Stimulated activated CD4-positive, alpha-beta T cell treated with anti-CD3 and anti-CD28 coated beads, Interleukin-2, amount 100 ng/mL, for 4 hours (primary cell): ENCODE measurements at regions not wholly inside any gene's neighbourhood (a gene's known extent, or its start where the extent isn't known, plus 50 kb on each side); places are given as distances from the start of the nearest gene placed in this dataset.

Source experiments
- DNase-seq: peaks from one replicate; pipeline ENCODE4 v3.0.0-alpha.2; 2020; ENCODE audit warnings: low read depth

DNA sequence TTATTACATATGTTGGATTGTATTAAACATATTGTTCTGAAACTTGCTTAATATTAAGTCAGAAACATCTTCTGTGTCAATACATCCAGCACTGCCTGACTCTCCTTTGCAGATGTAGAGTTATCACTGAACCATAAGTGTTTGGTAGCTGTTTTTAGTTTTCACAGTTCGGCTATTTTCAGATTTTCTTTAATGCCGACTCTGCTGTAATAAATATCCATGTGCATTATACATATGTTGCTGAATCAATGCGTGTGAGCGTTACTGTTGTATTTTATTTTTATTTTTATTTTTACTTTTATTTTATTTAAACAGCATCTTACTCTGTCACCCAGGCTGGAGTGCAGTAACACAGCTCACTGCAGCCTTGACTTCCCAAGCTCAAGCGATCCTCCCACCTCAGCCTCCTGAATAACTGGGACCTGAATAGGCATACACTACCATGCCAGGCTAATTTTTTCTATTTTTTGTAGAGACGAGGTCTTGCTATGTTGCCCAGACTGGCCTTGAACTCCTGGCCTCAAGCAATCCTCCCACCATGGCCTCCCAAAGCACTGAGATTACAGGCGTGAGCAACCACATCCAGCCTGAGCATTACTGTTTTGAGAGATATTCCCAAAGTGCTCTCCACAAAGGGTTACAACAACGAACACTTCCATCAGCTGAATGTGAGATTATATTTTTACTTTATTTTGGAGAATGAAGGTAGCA lies 50.7 kb upstream of the NOCT start:
- DNase-seq, result no peak

DNA sequence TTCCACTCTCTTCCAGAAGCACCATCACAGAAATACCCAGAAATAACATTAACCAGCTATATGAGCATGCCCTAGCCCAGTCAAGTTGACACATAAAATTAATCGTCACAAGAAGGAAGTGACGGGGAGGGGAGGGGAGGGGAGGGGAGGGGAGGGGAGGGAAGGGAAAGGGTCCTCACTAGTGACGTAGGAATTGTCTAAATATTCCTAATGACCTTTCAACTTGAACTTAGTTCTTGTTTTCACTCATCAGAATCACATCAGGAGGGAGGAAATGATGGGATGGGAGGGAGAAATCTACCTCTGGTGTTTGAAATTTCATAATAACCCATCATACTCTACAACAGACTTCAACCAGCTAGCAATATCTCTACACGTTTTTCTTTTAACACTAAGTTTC lies 52.2 kb upstream of the NOCT start:
- no peak for DNase-seq

DNA sequence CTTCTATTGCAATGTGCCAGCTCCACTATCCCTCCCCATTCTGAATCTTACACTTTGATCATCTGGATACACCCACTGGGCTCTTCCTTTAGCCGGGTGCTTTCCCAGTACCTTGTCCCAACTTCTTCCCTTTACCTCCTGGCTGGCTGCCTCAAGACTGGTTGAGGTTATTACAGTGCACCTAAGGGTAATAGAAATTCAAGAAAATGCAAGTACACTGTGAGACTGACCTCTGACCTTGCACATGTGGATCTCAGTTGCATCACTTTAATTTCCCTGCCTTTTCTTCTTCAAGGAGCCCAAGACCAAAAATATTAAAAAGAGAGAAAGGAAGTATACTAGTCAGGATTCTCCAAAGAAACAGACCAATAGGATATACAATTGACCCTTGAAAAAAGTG lies 53.9 kb upstream of the NOCT start:
- no peak for DNase-seq

DNA sequence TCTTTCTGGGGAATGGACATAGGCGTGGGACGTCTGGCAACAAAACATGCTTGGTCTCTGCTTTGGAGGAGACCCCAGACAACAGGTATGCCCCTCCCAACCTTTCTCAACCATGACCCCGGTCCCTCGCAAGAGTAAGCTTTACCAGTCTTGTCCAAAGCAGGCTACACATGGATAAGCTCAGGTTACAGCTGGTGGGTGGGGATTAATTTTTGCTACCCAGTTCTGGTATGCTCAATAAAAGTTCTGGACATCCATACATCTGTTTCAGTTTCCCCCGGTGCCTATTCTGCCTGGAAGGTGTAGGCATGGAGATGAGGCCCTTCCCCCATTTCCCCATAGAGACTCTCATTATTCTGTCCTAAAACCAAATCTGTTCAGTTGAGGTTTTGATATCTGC lies 54.5 kb upstream of the NOCT start:
- no peak for DNase-seq

DNA sequence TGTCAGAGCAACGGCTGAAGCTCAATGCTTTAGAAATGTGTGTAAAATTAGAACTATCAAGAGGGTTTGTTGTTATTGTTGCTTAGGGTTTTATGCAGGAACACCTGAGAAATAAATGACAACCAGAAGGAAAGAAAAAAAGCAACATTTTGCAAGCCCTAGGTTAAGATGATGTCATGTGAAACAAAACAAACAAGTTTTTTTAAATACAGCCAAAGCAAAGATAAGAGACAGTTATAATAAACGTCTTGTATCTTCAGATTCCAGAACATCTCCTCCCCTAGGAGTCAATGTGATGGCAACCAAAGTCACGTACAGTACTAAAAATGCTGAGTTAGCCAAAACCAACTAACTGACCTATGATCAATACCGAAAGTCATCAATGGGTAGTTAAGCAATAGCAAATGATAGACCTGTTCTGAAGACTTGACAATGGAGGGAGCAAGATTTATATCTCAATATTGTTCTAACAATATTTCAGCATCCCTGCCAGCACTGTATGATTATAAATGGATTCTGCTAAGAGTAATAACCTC lies 55.3 kb upstream of the NOCT start:
- no peak for DNase-seq

DNA sequence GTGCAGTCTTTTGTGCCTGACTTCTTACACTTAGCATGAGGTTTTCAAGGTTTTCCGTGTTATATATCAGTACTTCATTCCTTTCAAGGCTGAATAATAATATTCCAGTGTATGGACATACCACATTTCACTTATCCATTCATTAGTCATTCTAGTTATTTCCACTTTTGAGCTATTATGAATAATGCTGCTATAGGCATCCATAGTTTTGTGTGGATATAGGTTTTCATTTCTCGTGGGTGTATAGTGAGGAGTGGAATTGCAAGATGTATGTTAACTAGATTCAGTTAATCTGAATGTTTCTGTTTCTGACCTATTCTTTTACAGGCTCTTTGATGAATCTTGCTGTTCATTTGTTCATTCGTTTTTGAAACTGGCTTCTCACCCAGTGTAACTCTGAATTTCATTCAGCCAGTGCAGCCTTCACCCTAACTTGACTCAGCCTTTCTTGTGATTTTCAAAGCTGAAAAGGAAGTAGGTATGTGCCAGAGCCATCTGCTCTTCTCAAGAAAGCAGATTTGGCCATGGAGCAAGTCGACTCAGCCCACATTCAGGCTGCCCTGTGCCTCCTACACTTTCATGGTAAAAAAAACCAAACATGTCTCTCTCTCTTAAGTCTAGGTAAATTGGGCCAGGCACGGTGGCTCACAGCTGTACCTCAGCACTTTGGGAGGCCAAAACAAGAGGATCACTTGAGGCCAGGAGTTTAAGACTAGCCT lies 56.3 kb upstream of the NOCT start:
- no peak for DNase-seq

DNA sequence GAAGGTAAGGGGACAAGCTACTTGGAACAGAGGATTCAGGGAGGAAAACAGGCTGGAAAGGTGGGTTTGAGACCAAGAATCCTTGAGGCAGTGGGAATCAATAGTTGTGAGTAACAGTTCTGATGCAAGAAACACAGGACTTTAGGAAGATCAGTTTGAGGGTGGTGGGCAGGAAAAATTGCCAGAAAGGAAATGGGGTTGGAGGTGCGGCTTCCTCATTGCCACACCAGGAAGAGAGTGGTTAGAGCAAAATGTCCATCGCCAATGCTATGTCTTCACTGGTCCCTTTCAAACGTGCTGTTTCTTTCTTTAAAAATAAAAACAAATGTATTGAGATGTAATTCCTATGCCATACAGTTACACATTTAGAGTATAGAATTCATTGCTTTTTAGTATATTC lies 57.1 kb upstream of the NOCT start:
- DNase-seq, result no peak

DNA sequence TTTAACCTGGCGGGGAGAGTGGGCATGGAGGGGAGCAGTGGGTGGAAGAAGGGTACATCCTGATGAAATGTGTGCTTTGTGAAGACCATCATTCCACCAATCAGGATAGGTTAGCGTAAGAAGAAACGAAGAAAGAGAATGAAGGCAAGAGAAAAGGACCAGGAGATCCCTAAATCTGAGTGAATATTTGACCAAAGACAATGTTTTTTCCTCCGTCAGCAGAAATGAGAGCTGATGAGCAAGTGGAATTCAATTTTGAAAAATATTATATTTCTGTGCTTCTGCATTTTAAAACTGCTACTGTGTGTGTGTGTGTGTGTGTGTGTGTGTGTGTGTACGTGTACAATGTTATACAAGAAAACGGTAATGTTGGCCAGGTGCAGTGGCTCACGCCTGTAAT lies 58.3 kb upstream of the NOCT start:
- DNase-seq, result no peak

DNA sequence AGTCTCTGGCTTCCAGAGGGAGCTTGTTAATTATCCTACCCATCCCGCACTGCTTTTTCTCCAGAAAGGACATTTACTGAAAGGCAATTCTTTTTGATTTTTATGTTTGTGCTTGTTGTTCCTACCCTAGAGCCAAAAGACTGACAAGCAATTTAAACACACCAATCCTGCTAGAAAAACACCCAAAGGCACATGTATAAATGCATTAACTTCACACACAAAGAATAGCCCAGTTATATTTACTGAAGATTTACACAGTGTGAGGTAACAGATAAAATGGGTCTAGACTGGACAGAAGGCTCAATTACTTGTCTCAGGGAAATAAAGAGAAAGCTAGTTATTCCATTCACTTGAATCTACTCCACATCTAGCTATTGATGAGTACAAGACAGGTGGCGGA lies 61.2 kb upstream of the NOCT start:
- DNase-seq, result no peak

DNA sequence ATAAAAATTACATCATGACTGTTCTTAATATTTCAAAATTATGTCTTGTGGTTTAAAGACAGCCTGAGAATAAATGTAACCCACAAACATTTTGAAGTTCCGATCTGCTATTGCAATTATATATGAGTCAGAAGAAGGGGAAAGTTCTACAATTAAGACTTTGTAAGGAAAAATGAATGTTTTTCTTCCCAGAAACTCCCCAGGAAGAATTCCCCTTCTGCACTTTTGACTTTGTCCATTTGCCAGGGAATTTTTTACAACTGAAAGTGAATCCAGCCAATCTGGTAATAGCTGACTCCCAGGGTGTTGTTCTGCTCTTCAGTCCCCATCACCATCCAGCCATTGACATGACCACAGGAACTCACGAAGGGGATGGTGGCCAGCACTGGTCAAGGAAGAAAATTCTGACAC lies 61.6 kb upstream of the NOCT start:
- DNase-seq, result no peak

DNA sequence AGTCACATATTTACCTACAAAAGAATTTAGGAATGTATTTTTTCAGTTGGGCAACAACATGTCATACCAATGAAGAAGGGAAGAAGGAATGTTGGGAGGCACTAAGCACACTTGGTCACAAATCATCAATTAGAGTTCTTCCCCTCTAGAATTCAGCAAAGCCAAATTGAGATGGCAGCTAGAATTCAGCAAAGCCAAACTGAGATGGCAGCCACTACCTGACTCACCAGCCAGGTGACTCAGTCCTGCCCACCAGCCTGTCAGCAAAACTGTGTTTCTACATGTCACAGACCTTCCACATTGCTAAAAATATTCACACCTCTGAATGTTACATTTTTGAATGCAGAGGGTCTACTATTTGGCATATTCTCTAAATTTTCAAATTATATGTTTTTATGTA lies 63.2 kb upstream of the NOCT start:
- peak; percentile 10 for DNase-seq

DNA sequence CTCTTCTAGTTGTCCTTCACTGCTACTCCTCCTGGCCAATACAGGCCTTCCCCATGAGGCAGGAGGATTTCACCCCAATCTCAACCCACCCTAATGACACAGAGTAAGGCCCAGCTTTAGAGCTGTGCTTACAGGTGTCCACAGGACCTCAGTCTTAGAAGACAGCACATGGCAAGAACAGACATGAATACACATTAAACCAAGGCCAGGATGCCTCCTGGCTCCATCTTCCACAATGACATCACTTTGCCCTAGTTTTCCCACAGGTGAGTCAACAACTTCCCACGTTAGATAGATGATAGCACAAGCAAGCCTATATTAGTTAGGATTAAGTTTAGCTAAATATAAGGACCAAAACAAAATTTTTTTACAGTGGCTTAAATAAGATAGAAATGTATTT lies 63.8 kb upstream of the NOCT start:
- no peak for DNase-seq

DNA sequence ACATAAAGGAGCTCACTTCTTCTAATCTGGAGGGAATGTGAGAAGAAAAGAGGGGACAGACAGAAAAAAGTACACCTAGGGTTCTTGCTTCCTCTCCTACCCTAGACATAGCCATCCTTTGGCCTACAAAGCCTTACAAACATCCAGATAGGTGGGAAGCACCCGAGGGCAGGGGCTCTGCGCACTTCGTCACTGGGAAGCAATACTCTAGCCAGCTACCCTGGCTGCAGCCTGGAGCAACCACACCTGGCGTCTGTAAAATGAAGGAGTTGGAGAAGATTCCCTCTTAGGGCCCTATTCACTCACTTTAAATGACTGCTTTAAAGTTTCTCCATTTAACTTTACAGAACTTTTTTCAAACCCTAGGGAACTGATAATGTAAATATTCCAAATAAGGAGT lies 65.7 kb upstream of the NOCT start:
- DNase-seq, result no peak

DNA sequence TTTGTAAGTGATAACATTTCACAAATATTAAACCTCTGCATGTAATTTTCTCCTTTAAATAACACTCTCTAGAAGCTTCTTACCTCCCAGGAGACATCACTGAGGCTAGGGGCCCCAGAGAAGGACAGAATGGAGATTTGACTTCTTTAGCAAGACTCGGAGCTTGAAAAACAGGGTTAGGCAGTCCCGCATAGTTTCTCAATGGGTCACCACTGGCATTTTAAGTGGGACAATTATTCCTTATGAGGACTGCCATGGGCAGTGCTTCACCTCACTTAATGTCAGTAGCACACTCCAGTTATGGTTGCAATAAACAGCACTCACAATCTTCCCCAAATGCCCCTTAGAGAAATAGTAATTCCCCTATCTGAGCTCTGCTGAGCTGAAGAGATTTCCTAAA lies 66.7 kb upstream of the NOCT start:
- no peak for DNase-seq

DNA sequence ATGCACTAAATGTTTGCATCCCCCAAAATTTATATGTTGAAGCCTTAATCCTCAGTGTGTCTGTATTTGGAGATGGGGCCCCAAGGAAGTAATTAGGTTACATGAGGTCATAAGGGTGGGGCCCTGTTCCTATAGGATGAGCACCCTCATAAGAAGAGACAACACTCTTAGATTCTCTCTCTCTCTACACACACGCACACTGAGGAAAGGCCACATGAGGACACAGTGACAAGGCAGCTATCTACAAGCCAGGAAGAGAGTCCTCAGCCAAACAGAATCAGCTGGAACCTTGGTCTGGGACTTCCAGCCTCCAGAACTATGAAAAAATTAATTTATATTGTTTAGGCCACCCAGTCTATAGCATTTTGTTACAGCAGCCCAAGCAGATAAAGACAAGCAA lies 69.3 kb upstream of the NOCT start:
- DNase-seq, result no peak

DNA sequence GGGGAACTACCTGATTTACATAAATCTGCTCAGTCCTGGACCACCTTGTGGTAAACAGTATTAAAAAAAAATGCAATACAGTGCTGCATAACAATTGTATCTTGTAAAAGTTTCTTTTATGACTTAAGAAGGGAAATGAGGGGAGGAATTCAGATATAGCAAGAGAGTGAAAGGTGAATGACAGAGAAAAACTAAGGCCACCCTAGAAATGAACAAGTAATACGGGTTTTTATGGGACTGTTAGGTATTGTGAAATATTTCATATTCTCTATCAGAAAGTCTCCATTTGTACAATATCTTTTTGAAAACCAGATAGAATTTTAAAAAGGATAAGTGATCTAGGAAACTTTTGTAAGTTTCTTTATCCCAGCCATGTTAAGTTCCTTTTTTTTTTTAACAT lies 69.7 kb upstream of the NOCT start:
- DNase-seq, result no peak

DNA sequence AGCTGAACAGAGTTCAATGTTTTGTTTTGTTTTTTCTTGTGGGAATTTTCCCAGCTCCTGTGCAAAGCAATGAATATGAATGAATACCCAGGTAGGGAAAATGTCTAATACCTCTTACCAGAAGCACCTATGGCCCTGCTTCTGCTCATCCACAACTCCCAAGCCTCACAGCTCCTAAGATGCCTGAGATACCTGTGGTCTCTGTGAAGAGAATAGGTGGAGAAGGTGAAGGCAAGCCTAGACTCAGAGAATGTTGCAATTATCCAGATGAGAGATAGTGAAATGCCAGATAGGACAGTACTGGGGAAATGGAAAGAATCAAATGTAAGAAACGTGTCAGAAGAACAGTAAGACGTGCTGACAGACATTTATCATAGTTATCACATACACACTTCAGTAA lies 70.2 kb upstream of the NOCT start:
- no peak for DNase-seq

DNA sequence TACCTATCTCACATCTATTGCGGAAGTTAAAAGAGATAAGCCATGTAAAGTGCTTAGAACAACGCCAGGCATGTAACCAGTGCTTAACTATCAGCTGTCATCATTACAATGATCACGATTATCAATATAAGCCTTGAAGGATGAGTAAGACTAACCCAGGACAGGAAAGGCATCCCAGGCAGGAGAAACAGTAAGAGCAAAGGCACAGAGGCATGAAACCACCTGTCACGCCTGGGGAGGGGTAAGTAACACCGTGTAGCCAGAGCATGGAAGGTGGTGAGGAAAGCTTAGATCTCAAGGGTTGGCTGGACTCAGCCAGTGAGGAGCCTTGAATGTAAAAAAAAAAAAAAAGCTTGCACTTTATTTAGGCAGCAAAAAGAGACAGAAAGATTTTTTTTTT lies 71.7 kb upstream of the NOCT start:
- DNase-seq, result no peak

DNA sequence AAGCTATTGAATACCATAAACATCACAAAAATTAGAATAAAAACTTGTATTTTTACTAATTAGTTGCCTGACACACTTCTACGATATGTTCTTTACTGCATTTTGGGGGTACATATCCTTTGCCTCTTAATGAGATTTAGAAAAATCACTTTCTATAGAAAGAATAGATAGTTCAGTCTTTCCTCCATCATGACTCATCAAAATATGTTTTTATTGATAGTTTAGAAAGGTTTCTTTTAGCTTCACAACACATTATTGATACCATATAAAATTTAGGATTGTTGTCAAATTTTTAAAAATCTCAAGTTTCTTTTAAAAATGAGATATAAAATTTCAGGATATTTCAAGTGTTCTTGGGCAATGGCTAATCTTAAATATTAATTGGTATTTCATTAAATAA lies 74.5 kb upstream of the NOCT start:
- no peak for DNase-seq

DNA sequence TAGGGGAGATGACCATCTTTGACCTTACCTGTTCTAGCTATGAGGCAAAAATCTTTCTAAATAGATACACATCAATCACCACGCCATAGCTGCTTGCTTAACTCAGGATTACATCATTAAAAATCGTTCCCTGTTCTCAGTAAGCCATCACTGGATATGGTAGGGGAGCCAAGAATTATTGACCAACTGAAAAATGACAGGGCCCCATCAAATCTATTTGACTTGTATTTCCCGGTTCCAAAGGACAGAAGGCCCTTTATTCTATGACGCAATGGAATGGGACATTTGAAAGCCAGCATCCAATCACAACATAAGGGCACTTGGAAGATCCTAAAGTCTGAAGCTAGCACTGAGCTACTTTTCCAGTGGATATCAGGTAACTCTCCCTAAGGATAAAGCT lies 75.6 kb upstream of the NOCT start:
- no peak for DNase-seq

DNA sequence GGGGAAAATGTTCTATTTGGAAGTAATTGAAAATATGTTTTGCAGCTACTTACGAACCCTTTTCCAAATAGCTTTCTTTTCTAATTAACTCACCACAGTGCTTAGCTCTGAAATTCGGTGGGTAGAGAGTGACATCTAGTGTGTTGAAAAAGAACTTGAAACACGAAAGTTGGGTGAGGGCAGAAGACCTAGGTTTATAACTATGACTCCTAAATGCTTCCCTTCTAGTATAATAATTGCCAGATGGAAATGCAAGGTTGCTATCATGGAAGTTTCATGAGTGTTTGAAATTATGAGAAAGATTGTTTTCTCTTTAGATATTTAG lies 77.3 kb upstream of the NOCT start:
- no peak for DNase-seq

DNA sequence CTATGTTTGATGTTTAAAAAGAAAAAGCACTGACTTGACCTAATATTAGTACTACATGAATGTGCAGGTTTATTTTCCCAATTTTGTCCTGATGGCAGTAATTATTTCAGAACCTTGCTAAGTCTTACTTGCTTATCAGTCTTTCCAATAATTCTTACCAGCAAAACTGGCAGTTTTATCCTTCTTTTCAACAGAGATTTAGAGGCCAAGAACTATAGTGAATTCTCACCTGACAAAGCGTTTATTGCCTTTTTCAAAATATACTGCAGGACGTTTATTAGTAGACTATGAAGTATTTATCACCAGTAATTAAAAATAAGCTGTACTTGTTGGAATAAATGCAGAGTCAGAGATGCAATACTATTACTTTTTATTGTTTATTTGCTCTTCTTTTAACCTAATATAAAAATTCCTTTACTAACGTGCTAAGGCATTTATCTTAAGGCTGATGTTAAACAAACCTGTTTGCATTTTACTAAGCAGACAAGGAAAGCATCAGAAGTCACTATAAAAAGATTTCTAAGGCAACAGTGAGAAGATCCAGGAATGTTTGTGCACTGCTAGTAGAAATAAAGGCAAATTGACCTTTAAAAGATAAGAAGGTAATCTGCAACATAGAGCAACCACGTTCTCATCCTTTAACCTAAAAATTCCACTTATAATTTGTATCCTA lies 80.3 kb upstream of the NOCT start:
- DNase-seq, result no peak

DNA sequence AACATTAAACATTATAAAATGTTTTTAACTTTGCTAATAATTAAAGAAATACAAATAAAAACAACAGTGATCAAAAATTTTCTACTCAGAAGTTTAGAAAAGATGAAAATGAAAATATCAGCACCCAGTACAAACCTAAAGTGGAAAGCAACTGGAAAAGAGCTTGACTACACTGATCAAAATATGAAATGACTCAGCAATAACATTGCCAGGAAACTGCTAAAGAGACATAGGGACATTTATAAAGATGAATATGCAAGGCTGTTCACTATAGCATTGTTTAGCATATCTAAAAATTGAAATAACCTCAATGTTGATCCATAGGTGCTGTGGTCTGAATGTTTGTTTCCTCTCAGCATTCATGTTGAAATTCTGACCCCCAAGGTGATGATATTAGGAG lies 88.5 kb upstream of the NOCT start:
- DNase-seq, result no peak

DNA sequence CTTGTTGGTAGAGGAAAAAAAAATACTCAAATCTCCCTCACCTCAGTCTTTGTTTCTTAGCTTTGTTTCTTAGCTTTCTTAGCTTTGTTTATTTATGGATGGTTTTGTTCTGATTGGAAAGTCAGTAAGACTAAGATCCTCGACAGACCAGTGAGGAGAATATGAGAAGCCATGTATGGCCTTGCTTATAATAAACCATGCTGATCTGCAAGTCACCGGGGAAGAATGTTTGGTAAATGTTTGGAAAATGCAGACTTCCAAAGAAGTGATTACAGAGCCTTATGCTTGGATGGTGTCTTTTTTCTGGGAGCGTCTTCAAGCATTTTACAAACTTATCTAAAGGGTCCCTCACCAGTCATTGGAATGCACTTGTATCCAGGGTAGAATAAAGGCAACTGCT lies 90.1 kb upstream of the NOCT start:
- DNase-seq, result no peak
